Smooth muscle cell (in vitro differentiated cells): ENCODE measurements at regions not wholly inside any gene's neighbourhood (a gene's known extent, or its start where the extent isn't known, plus 50 kb on each side); places are given as distances from the start of the nearest gene placed in this dataset.

Source experiments
- DNase-seq: peaks from one replicate; lab custom pipeline; 2025; ENCODE audit not compliant: unreplicated experiment; lab: John Stamatoyannopoulos, UW
- H2AFZ ChIP-seq: fragments of 200-600 bp; sonication (generic); 2 replicates; pipeline ENCODE4 v1.6.0; 2016; ENCODE audit warnings: antibody characterized with exemption, low read depth, mild to moderate bottlenecking
- H3F3A ChIP-seq: fragments of 200-600 bp; sonication (generic); 2 replicates; pipeline ENCODE4 v1.6.0; 2017; ENCODE audit warnings: antibody characterized with exemption, low read depth
- H3K27ac ChIP-seq: fragments of 200-600 bp; sonication (generic); 2 replicates; pipeline ENCODE4 v1.5.1; 2016; ENCODE audit warnings: low read depth, mild to moderate bottlenecking
- H3K27me3 ChIP-seq: fragments of 200-600 bp; sonication (generic); 2 replicates; pipeline ENCODE4 v1.6.1; 2016; ENCODE audit warnings: low read depth, mild to moderate bottlenecking
- H3K36me3 ChIP-seq: fragments of 200-600 bp; sonication (generic); 2 replicates; pipeline ENCODE4 v1.5.1; 2016; ENCODE audit warnings: low read depth
- H3K4me1 ChIP-seq: fragments of 200-600 bp; sonication (generic); 2 replicates; pipeline ENCODE4 v1.5.1; 2016; ENCODE audit warnings: low read depth
- H3K4me2 ChIP-seq: fragments of 200-600 bp; sonication (generic); 2 replicates; pipeline ENCODE4 v1.6.0; 2016; ENCODE audit warnings: mild to moderate bottlenecking
- H3K4me3 ChIP-seq: fragments of 200-600 bp; sonication (generic); 2 replicates; pipeline ENCODE4 v1.5.1; 2016; ENCODE audit warnings: mild to moderate bottlenecking
- H3K79me2 ChIP-seq: fragments of 200-600 bp; sonication (generic); 2 replicates; pipeline ENCODE4 v1.6.0; 2016; ENCODE audit warnings: low read depth, mild to moderate bottlenecking
- H3K9ac ChIP-seq: fragments of 200-600 bp; sonication (generic); 2 replicates; pipeline ENCODE4 v1.6.0; 2016; ENCODE audit warnings: low read depth
- H3K9me3 ChIP-seq: fragments of 200-600 bp; sonication (generic); replicated peaks from 2 replicates; pipeline ENCODE4 v1.5.1; 2016; ENCODE audit warnings: low read depth
- H4K20me1 ChIP-seq: fragments of 200-600 bp; sonication (generic); 2 replicates; pipeline ENCODE4 v1.6.0; 2016; ENCODE audit warnings: low read depth
- WGBS: methylation state at CpG from one replicate; pipeline ENCODE4 v1.1.7; 2016; ENCODE audit warnings: low lambda C conversion rate; 5-methylcytosine and 5-hydroxymethylcytosine counted together
- TF ChIP-seq, protein P1 (sequence below): fragments of 200-600 bp; sonication (generic); IDR thresholded peaks from 2 replicates; pipeline ENCODE4 v1.5.1; 2017; ENCODE audit warnings: borderline replicate concordance, mild to moderate bottlenecking, antibody characterized with exemption; ENCODE audit not compliant: insufficient read depth, poor library complexity, severe bottlenecking

DNA sequence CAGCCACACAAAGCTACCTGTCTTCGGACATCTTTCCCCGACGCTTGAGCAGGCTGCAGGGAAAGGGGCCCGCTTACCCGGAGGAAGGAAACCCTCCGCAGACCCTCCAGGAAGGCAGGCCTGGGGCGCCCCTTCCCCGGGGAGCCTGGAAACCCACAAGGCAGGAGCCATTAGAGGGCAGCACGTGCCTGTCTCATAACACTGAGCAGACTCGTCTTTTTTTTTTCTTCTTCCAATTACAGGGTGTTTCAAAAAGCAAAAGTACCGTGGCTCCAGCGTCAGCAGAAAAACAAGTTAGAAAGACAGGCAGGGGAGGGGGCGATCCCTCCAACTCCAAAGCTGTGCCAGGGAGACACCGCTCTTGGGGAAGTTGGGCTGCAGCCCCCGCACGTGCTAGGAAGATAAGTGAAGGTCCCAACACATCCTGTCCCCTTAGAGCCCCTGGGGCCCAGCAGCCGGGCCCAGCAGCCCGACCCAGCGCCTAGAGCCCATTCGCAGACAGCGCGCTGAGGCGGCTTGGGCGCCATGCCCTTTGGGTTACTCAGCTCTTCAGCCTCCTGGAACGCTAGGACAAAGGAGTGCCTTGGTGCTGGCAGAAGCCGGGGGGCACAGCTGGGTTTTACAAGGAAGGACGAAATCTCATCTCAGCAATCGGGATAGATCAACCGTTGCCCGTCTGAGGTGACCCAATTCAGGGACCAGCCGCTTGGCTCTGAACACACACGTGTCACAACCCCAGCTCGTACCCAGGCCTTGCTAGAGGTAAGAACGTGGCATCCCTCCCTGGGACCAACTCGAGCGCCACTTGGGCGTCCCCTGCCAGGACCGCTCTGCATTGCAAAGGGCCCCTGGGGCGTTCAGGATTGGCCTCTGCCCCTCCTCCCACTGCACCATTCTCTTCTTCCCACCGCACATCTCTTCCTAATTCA is 136.3 kb downstream of the LY86 start:
- Histone ChIP-seq H3K36me3 (no peaks in the 10 kb centered on the region), H3K27me3 (no peaks in the 10 kb centered on the region), H4K20me1 (no peaks in the 10 kb centered on the region), H3K4me3 (peak overlapping the region; percentile 44), H3K4me2 (peak overlapping the region; percentile 89), H3K79me2 (no peaks in the 10 kb centered on the region), H3K9me3 (no peaks in the 10 kb centered on the region), H3K27ac (peak overlapping the region; percentile 93), H3K9ac (peak overlapping the region; percentile 63), H3F3A (peaks cover 17% of the 10 kb centered on the region), H3K4me1 (peaks cover 28% of the 10 kb centered on the region), H2AFZ (peak overlapping the region; percentile 81)
- 18% methylated on average over 39 of the region's 40 CpGs for WGBS
- DNase-seq, result peak; percentile 40
- TF ChIP-seq, protein P1, sequence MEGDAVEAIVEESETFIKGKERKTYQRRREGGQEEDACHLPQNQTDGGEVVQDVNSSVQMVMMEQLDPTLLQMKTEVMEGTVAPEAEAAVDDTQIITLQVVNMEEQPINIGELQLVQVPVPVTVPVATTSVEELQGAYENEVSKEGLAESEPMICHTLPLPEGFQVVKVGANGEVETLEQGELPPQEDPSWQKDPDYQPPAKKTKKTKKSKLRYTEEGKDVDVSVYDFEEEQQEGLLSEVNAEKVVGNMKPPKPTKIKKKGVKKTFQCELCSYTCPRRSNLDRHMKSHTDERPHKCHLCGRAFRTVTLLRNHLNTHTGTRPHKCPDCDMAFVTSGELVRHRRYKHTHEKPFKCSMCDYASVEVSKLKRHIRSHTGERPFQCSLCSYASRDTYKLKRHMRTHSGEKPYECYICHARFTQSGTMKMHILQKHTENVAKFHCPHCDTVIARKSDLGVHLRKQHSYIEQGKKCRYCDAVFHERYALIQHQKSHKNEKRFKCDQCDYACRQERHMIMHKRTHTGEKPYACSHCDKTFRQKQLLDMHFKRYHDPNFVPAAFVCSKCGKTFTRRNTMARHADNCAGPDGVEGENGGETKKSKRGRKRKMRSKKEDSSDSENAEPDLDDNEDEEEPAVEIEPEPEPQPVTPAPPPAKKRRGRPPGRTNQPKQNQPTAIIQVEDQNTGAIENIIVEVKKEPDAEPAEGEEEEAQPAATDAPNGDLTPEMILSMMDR, result peak; percentile 65

DNA sequence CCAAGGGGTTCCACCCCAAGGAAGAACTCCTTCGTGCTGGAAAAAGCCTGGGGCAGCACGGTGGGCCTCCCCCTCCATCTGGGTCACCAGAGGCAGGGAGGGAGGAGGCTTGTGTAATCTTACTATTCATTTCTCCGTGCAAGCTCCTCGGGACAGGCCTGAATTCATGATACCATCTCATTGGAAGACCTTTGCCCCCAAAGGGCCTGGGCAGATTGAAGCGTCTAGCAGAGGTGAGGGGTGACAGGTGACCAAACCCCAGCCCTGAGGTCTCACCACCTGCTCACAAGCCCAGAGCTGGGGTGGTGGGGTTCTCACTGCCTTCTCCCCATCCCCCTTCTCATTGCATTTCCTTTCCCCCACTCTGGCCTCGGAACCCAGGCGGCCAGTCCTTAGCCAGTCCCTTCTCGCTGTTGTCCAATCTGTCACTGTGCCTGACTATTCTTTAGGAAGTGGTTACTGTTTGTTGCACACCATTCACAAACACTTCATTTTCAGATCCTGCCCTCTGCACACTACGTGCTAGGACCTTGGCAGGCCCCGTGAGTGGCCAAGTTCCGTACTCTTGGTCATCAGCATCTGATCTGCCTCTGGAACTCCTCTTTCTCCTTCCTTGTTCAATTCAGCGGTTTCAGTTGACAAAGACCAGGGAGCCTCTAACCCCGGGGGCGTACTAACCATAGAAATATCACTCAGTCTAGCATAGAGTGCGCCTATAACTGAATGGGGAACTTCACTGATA is 137.1 kb downstream of the LY86 start:
- Histone ChIP-seq H3K27ac (peak overlapping the region; percentile 93), H2AFZ (peak overlapping the region; percentile 81), H3K4me3 (no peak overlapping the region), H4K20me1 (no peaks in the 10 kb centered on the region), H3K4me1 (peaks cover 28% of the 10 kb centered on the region), H3K4me2 (peak overlapping the region; percentile 89), H3K27me3 (no peaks in the 10 kb centered on the region), H3F3A (peaks cover 22% of the 10 kb centered on the region), H3K9me3 (no peaks in the 10 kb centered on the region), H3K79me2 (no peaks in the 10 kb centered on the region), H3K9ac (no peak overlapping the region), H3K36me3 (no peaks in the 10 kb centered on the region)
- TF ChIP-seq, protein P1, result no peak
- 60% methylated on average over 15 of the region's 15 CpGs for WGBS
- no peak for DNase-seq

DNA sequence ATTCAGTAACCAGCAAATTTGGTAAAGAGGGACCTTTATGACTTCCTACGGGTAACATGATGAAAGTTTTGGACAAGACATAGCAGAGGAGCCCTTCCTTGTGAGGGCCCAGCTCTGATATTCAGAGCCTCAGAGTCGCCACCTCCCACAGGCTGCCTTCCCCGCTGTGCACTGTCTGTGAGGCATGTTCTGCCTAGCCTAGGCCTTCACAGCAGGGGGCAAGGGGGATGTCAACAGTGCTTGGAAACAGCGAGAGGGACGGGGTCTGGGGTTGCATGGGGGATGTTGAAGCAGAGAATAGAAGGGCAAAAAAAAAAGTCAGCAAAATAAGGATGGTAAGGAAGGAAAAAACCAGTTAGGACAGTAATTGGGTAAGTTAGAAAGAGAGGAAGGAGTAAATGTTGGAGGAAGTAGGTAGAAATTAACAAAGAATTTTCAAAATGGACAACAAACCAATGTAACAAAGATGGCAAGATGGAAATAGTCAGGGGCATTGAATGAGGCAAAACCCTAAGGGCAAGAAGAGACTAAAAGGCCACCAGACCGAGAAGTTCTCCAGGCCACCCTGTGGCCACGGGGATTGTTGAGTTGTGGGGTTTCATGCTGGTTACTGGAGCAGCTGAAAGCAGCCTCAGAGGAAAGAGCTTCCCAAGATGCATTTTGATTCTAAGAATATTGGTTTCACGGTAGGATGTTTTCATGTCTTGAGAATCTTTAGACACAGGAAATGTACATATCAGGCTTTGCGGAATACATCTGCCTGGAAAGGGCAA is 139.8 kb downstream of the LY86 start:
- DNase-seq, result no peak
- no peaks in the 10 kb centered on the region for H4K20me1 ChIP-seq
- no peaks in the 10 kb centered on the region for H3K79me2 ChIP-seq
- no peak overlapping the region for H3K9ac ChIP-seq
- H3K36me3 ChIP-seq, result no peaks in the 10 kb centered on the region
- no peak overlapping the region for H3K27ac ChIP-seq
- no peaks in the 10 kb centered on the region for H3K9me3 ChIP-seq
- H3K4me1 ChIP-seq, result peaks cover 28% of the 10 kb centered on the region
- 89% methylated on average over 9 of the region's 9 CpGs for WGBS
- H3K27me3 ChIP-seq, result no peaks in the 10 kb centered on the region
- peaks cover 22% of the 10 kb centered on the region for H3F3A ChIP-seq
- H3K4me3 ChIP-seq, result no peak overlapping the region
- no peak overlapping the region for H2AFZ ChIP-seq
- no peak overlapping the region for H3K4me2 ChIP-seq
- TF ChIP-seq, protein P1, result no peak
